Left forelimb (tissue), 1 donor: ENCODE measurements at regions not wholly inside any gene's neighbourhood (a gene's known extent, or its start where the extent isn't known, plus 50 kb on each side); places are given as distances from the start of the nearest gene placed in this dataset.
"Not testable (repeated sequence)": the region's sequence is repeated elsewhere in the genome, so short reads cannot be mapped to it uniquely, and the experiment has no call there.

Experiments used
- DNase-seq: peaks from one replicate; pipeline ENCODE4 v3.0.0-alpha.2; 2018; ENCODE audit warnings: low spot score

DNA sequence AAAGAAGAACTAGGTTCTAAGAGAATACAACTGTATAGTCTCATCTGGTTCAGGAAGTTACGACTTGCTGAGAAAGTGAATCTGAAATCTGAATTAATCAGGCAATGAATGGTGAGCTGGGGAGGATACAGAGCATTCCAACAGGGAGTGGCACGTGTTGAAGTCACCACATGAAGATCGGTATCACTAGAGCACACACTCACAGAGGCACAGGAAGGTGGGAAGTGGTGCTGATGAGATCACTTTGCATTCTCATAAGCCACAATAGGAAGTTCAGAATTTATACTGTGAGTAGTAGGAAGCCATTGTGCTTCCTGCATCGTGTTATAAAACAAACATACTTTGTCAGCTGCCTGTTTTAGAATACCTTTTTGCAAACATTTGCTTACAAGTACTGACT lies 615.0 kb upstream of the DDX18 start:
- DNase-seq = no peak

DNA sequence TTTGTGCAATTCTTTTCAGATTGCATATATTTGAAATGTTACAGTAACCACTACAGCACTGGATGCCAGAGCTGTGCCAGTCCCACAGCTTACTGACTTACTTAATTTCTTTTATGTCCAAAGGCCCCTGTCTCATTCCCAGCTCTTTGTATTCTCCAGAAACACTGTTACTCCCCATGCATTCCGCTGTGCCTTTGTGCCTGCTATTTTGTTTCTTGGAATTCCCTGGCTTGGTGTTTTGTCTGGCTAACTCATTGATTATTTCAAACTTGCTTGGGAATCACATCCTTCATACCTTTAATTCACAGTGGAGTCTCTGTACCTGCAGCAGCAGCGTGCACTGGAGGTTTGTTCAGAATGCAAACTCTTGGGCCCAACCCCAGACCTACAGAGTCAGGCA lies 601.9 kb upstream of the DDX18 start:
- DNase-seq = no peak

- DNase-seq = no peak
These were observed 597.3 kb upstream of the DDX18 start for GRCh38 chr2:117217145-117217544.

- DNase-seq = no peak
These were observed 591.7 kb upstream of the DDX18 start for GRCh38 chr2:117222809-117223208.

GRCh38 chr2:117232305-117232704 lies 582.2 kb upstream of the DDX18 start:
- no peak for DNase-seq

DNA sequence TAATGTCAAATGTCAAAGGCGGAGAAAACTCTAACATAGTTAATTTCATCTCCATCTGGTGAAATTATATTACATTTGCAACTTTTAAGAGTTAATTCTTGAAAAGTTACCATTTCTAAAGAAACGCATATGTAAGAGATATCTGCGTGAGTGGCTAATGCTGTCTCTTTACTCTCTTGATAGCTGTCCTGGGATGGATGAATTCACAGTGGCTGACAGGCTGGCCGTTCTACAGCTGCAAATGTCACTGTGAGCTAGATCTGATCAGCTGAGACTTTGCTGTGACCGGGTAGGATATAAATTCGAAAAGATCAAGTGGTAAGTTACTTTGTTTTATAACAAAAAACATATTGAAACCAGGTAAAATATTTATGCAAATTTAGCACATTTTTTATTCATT lies 557.1 kb upstream of the DDX18 start:
- DNase-seq = no peak

- no peak for DNase-seq
These were observed 544.9 kb upstream of the DDX18 start for GRCh38 chr2:117269574-117269973.

DNA sequence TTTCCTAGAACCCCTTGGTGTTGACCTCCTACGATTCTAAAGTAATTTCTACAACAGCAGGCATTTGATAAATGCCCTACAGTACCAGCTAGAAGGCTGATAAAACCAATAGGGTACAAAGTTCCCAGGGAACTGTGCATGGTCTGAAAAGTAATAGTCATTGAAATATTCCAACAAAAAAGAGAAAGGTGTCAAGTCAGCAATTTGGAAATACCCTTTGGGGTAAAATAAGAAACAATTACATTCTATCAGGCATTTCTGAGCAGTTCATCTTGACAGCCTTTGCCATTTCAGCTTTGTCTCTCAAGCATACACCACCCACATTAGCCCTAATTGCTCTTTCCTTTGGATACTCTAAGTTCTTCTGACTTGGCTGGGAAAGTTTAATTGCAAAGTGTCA lies 542.9 kb upstream of the DDX18 start:
- no peak for DNase-seq

GRCh38 chr2:117273009-117273671 lies 541.4 kb upstream of the DDX18 start:
- no peak for DNase-seq

GRCh38 chr2:117293012-117293411 lies 521.5 kb upstream of the DDX18 start:
- no peak for DNase-seq

DNA sequence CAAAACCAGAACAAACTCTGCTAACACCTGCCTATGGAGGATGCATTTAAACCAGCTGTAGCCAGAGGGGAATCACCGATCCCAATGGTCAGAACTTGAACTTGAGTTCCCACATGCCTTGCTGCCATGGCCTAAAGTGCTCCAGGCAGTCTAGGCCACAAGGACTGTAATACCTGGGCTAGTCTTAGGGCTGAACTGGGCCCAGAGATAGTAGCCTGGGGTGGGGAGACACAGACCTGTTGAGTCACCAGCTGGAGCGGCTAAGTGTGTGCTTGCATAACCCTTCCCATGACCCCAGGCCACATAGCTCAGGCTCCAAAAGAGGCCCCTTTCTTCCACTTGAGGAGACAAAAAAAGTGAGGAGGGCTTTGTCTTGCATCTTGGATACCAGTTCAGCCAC lies 515.0 kb upstream of the DDX18 start:
- no peak for DNase-seq

DNA sequence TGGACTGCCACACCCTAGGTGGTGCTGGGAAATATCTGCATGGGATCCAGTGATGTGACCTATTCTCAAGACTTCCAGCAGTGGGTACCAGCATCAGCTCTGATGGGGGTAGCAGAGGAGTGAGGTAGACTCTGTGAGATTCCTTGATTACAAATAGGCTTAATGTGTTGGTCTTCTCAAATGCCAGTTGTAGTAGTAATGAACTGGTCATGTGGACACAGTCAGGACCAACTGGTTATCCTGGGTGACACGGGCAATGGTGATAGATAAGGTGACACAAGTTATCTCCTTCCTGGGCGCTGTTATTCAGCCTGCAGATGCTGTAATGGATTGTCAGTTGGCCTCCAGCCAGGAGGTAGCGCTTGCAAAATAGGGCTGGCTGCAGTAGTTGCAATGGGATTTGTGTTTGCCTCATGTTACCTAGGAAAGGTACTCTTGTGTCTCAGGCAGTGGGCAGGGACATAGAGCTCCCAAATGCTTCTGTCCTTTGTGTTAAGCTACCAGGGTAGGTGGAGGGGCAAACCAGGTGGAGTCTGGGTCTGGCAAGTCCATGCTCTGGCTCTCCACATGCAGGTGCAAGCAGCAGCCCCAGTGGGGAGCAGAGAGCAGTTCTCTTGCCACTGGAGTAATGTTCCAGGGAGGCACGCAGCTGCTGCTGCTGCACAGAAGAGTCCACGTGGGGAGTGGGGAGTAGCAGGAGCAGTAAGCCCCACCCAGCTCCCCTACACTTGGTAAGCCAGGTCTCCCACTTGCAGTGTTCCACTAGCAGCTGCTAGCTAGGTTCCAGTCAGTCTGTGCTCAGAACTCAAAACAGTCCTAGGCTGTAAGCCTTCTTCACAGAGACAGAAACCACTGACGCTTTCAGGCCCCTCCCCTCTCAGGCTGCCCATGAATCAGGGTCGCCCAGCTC lies 505.4 kb upstream of the DDX18 start:
- DNase-seq = no peak

DNA sequence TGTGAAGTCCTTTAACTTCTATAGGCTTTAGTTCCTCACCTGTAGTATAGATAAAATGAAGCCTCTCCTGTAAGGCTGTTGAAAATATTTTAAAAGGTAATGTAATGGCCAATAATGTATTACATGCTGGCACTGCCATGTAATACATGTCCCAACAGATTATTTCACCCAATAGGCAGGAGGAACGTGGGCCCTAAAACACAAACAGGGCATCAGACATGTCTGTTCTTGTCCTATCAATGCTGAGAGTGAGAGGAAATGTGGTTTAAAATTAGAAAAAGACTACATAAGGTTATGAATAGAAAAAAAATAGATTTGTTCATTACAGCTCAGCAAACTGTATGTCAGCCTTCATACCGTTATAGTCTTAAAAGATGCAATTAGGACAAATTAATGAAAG lies 492.7 kb upstream of the DDX18 start:
- DNase-seq = no peak

GRCh38 chr2:117323331-117323730 lies 491.2 kb upstream of the DDX18 start:
- no peak for DNase-seq

DNA sequence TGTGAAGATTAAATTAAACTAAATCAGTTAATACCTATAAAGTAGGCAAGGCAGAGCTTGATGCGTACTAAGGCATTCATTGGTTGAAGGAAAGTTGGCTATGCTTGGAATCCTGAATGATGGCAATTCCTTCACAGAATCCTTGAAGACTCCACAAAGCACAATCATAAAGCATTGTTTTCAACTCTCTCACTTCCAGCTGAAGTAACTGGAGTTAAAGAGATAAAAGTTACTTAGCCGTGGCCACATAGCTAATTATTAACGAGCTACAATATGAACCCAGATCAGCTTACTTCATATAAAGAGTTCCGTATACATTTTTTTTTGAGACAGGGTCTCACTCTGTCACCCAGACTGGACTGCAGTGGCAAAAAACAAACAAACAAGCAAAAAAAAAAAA lies 483.9 kb upstream of the DDX18 start:
- DNase-seq = no peak

DNA sequence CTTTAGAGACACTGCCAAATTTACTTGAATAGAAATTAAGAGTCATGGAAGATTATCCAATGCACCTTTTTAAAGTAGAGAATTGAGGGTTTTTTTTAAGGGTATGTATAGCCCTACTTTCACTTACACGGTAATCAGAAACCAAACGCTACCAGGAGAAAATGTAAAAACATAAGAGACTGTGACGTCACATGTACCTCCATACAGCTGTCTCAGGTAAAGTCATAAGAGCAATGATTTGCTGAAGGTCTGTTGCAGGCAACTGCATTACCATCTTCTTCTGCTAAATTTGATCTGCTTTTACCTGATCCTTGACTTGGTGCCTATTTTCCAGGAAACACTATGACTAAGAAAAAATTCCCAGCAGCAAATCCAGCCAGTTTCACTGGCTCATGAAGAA lies 478.5 kb upstream of the DDX18 start:
- no peak for DNase-seq

GRCh38 chr2:117336496-117336895 lies 478.0 kb upstream of the DDX18 start:
- DNase-seq = no peak

- DNase-seq = not testable (repeated sequence)
These were observed 476.5 kb upstream of the DDX18 start for GRCh38 chr2:117337981-117338380.

- no peak for DNase-seq
These were observed 474.5 kb upstream of the DDX18 start for GRCh38 chr2:117339980-117340379.

- no peak for DNase-seq
These were observed 472.8 kb upstream of the DDX18 start for GRCh38 chr2:117341690-117342089.

DNA sequence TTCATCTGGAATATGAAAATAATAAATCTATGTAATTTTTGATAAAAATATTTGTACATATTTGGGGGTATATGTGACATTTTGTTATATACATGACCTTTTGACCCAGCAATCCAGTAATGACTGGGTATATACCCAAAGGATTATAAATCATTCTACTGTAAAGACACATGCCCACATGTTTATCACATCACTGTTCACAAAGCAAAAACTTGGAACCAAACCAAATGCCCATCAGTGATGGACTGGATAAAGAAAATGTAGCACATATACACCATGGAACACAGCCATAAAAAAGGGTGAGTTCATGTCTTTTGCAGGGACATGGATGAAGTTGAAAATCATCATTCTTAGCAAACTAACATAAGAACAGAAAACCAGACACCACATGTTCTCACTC lies 472.1 kb upstream of the DDX18 start:
- no peak for DNase-seq

- DNase-seq = no peak
These were observed 464.8 kb upstream of the DDX18 start for GRCh38 chr2:117349687-117350086.

GRCh38 chr2:117351396-117351795 lies 463.1 kb upstream of the DDX18 start:
- no peak for DNase-seq
